Prostate gland (tissue), 2 donors: ENCODE measurements at regions not wholly inside any gene's neighbourhood (a gene's known extent, or its start where the extent isn't known, plus 50 kb on each side); places are given as distances from the start of the nearest gene placed in this dataset.

ENCODE experiments used
- POLR2A ChIP-seq: fragments of 450-650 bp; IDR thresholded peaks from one replicate; pipeline ENCODE4 v1.6.1; 2016; ENCODE audit warnings: antibody characterized with exemption, mild to moderate bottlenecking
- POLR2AphosphoS5 ChIP-seq: sonication (generic); formaldehyde crosslinking; IDR thresholded peaks from one replicate; pipeline ENCODE4 v1.6.1; 2017; ENCODE audit warnings: antibody characterized with exemption
- TF ChIP-seq, protein P1 (sequence below), 4 experiments: fragments of 200-600 bp in 2 of 4; fragments of 450-650 bp in 2 of 4; sonication (generic) in 2 of 4; IDR thresholded peaks; 1 replicate in 3 of 4; 2 replicates in 1 of 4; pipeline ENCODE4 v1.5.1; 2016 to 2019; ENCODE audit warnings: antibody characterized with exemption in 4 of 4, mild to moderate bottlenecking in 2 of 4, moderate library complexity in 2 of 4

GRCh38 chrX:138847930-138848329 is 136.4 kb upstream of the FGF13 start:
- TF ChIP-seq POLR2A = no peak
- TF ChIP-seq, protein P1, sequence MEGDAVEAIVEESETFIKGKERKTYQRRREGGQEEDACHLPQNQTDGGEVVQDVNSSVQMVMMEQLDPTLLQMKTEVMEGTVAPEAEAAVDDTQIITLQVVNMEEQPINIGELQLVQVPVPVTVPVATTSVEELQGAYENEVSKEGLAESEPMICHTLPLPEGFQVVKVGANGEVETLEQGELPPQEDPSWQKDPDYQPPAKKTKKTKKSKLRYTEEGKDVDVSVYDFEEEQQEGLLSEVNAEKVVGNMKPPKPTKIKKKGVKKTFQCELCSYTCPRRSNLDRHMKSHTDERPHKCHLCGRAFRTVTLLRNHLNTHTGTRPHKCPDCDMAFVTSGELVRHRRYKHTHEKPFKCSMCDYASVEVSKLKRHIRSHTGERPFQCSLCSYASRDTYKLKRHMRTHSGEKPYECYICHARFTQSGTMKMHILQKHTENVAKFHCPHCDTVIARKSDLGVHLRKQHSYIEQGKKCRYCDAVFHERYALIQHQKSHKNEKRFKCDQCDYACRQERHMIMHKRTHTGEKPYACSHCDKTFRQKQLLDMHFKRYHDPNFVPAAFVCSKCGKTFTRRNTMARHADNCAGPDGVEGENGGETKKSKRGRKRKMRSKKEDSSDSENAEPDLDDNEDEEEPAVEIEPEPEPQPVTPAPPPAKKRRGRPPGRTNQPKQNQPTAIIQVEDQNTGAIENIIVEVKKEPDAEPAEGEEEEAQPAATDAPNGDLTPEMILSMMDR (IDR thresholded peaks at IDR 0.05) = no peak
- no peak for TF ChIP-seq POLR2AphosphoS5
